Right renal pelvis (tissue), 4 donors: ENCODE measurements at regions not wholly inside any gene's neighbourhood (a gene's known extent, or its start where the extent isn't known, plus 50 kb on each side); places are given as distances from the start of the nearest gene placed in this dataset.

Experiments
- DNase-seq, 4 donors: peaks; one replicate each; pipeline ENCODE4 v3.0.0-alpha.2; 2013; ENCODE audit warnings: low read depth in 4 of 4, low spot score in 3 of 4, missing footprints in 1 of 4

DNA sequence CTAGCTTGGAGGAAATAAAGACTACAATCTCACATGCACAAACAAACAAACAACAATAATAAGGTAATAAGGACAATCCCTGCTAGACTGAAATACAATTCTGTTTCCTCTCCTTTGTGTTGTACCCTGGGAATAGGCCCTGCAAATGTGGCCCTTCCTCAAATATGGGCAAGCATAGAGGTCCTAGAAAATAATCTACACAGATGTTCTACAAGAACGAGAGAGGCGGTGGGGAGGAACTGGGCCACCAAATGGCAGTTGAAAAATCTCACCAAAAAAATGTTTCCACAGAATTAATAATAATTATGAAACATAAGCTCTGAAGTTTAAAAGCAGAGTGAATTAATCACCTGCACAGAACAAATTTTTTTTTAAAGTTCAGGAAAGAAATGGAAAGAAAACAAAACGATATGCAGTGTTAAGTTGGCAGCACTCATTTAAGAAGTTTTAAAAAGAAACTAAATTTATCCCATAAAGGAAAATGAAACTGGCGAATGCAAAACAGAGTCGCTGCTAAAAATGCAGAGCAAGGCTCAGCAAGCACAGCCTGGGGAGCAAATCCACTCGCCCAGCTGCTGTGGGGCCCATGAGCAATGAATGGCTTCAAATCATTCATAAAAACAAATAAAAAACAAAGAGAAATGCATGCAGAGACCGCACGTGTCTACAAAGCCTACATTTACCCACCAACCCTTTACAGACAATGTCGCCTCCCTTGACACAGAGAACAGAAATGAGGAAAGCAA is 475.4 kb downstream of the OCA2 start:
- DNase-seq, result no peak

- no peak for DNase-seq
Observed at GRCh38 chr15:27623149-27623548, 476.0 kb downstream of the OCA2 start.

- DNase-seq, result no peak
Observed at GRCh38 chr15:27622371-27622770, 476.7 kb downstream of the OCA2 start.

DNA sequence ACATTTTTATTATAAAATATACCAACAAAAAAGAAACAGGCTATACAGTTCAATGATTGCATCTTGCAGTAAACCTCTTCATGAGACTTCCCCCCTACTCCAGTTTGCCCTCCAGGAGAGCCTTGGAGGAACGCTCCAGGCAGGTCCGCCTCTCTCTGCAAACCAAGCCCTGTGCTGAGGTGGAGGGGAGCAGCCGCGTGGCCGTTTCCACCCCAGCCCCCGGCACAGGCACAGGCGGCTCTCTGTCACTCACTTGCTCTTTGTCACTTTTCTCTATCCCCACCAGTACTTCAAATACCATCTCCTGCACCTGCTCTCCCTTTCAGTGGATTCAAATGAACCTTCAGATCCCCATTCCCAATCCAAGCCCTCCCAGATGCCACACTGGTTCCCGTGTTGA is 479.9 kb downstream of the OCA2 start:
- DNase-seq, result no peak

- no peak for DNase-seq
Observed at GRCh38 chr15:27617013-27617412, 482.1 kb downstream of the OCA2 start.

GRCh38 chr15:27608248-27608647 is 490.9 kb downstream of the OCA2 start:
- no peak for DNase-seq

GRCh38 chr15:27601239-27601960 is 497.7 kb downstream of the OCA2 start:
- DNase-seq, result no peak

GRCh38 chr15:27599034-27599433 is 500.1 kb downstream of the OCA2 start:
- no peak for DNase-seq

DNA sequence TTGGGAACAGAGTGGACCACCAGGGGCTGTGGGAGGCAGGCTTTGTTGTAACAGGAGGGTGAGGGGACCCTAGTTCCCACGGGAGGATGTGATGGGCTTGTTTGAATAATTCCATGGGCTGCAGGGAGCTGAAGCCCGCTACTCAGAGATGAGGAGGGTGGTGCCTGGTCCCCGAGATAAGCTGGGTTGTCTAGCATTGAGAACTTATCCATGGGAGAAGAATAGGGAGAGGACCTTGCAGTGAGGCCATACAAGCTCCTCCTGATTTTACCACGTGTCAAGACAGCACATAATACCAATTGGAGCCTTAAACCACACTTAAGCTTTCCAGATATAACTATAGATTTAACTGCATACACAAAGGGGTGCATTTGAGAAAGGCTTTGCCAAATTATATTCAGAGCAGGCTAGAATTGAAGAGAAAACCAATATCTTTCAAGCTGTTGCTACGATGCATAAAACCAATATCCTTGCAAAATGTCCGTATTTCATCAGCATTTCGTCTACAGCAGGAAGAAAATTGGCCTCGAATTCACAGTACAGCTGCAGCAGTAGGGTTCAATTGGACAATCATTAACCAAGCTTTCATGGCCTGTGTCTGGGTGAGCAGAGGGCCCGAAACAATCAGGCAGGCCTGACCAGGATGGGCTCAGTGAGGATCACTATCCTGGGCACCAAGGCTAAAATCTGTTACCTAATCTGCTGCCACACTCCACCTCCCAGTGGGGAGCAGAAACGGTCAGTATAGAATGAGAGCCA is 500.7 kb downstream of the OCA2 start:
- DNase-seq, result no peak

GRCh38 chr15:27595211-27595610 is 503.9 kb downstream of the OCA2 start:
- no peak for DNase-seq

DNA sequence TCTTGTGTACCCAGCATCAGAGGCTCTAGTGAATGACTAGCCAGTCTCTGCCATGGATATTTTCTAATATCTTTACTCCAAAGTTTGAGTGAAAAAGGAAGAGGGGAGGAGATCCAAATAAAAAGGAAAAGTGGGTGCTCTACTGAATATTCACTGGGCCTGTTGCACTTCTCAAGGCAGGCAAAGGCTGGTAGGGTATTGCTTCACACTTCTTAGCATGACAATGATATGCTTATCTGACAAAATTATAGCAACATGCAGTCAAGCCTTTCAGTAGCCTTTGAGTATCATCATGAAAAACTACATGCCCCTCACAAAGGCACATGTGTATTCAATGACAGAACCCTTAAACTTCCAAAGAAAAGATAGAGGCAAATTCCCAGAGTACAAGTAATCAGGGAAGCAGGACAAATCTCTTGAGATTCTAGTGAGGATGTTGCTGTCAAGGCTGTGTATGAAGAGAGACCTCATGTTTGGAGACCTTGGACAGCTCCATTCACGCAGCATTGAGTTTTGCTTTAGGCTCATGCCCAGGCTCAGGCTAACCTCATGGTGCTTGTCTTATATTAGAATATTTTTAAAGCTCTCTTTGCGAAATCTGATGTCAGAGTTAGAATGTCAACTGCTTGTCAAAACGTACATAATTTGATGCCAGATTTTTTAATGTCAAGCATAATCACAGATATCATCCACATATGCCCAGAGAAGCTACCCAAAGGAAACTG is 506.9 kb downstream of the OCA2 start:
- peak in 1 of 4 donors; percentile 16 for DNase-seq
